WERI-Rb-1 (cell line): ENCODE measurements at regions not wholly inside any gene's neighbourhood (a gene's known extent, or its start where the extent isn't known, plus 50 kb on each side); places are given as distances from the start of the nearest gene placed in this dataset.

Source experiments
- DNase-seq: peaks from one replicate; pipeline ENCODE4 v3.0.0-alpha.2; 2020
- H3K27ac ChIP-seq: fragments of 250-450 bp; sonication (Bioruptor Pico); 2 replicates; pipeline ENCODE4 v1.5.1; 2020; ENCODE audit warnings: mild to moderate bottlenecking, moderate library complexity
- H3K27me3 ChIP-seq: fragments of 250-450 bp; sonication (Bioruptor Pico); 2 replicates; pipeline ENCODE4 v1.5.1; 2021; ENCODE audit warnings: mild to moderate bottlenecking, low read depth, moderate library complexity; ENCODE audit not compliant: insufficient read depth, severe bottlenecking
- H3K36me3 ChIP-seq: fragments of 250-450 bp; sonication (Bioruptor Pico); 2 replicates; pipeline ENCODE4 v1.5.1; 2020; ENCODE audit warnings: mild to moderate bottlenecking, moderate library complexity
- H3K4me3 ChIP-seq: 2 replicates; pipeline ENCODE4 v1.5.1; 2011; ENCODE audit warnings: low read depth, mild to moderate bottlenecking, control low read depth, low read length
- H3K9me3 ChIP-seq: fragments of 250-450 bp; sonication (Bioruptor Pico); 2 replicates; pipeline ENCODE4 v1.5.1; 2021; ENCODE audit warnings: mild to moderate bottlenecking, moderate library complexity; ENCODE audit not compliant: severe bottlenecking
- CTCF ChIP-seq: IDR thresholded peaks from 2 replicates; pipeline ENCODE4 v1.5.1; 2011; ENCODE audit warnings: low read depth, mild to moderate bottlenecking, control low read depth, inconsistent platforms, low read length

- no peaks in the 10 kb centered on the region for H3K27me3 ChIP-seq
- H3K27ac ChIP-seq: no peak overlapping the region
- H3K36me3 ChIP-seq: no peaks in the 10 kb centered on the region
- no peak for DNase-seq
- no peak overlapping the region for H3K4me3 ChIP-seq
- no peak for TF ChIP-seq CTCF
- no peaks in the 10 kb centered on the region for H3K9me3 ChIP-seq
These were observed 695.5 kb downstream of the PCDH7 start for GRCh38 chr4:31415629-31416028.

- Histone ChIP-seq H3K27me3 (no peaks in the 10 kb centered on the region), H3K27ac (no peak overlapping the region), H3K9me3 (no peaks in the 10 kb centered on the region), H3K4me3 (no peak overlapping the region), H3K36me3 (no peaks in the 10 kb centered on the region)
- DNase-seq: no peak
- no peak for TF ChIP-seq CTCF
These were observed 696.3 kb downstream of the PCDH7 start for GRCh38 chr4:31416498-31416897.

- Histone ChIP-seq H3K27ac (no peak overlapping the region), H3K4me3 (no peak overlapping the region)
- TF ChIP-seq CTCF: no peak
These were observed 696.9 kb downstream of the PCDH7 start for GRCh38 chr4:31417040-31417439.

GRCh38 chr4:31422006-31422405, 701.8 kb downstream of the PCDH7 start:
- no peaks in the 10 kb centered on the region for H3K27me3 ChIP-seq

More at GRCh38 chr4:31417040-31417439, 696.9 kb downstream of the PCDH7 start:
- Histone ChIP-seq H3K9me3 (no peaks in the 10 kb centered on the region), H3K36me3 (no peaks in the 10 kb centered on the region), H3K27me3 (no peaks in the 10 kb centered on the region)
- DNase-seq: no peak

GRCh38 chr4:31427691-31428090, 707.5 kb downstream of the PCDH7 start:
- DNase-seq: no peak
- no peak for TF ChIP-seq CTCF
- no peaks in the 10 kb centered on the region for H3K27me3 ChIP-seq
- H3K4me3 ChIP-seq: no peak overlapping the region
- H3K9me3 ChIP-seq: no peaks in the 10 kb centered on the region
- H3K27ac ChIP-seq: no peak overlapping the region
- H3K36me3 ChIP-seq: no peaks in the 10 kb centered on the region

More at GRCh38 chr4:31422006-31422405, 701.8 kb downstream of the PCDH7 start:
- DNase-seq: no peak
- no peaks in the 10 kb centered on the region for H3K36me3 ChIP-seq
- no peak for TF ChIP-seq CTCF
- no peaks in the 10 kb centered on the region for H3K9me3 ChIP-seq
- H3K4me3 ChIP-seq: no peak overlapping the region
- H3K27ac ChIP-seq: no peak overlapping the region

GRCh38 chr4:31442236-31442635, 722.1 kb downstream of the PCDH7 start:
- Histone ChIP-seq H3K9me3 (no peaks in the 10 kb centered on the region), H3K4me3 (no peak overlapping the region), H3K36me3 (no peaks in the 10 kb centered on the region), H3K27ac (no peak overlapping the region), H3K27me3 (no peaks in the 10 kb centered on the region)
- no peak for DNase-seq
- TF ChIP-seq CTCF: no peak
